Hepatocyte (in vitro differentiated cells): ENCODE measurements at regions not wholly inside any gene's neighbourhood (a gene's known extent, or its start where the extent isn't known, plus 50 kb on each side); places are given as distances from the start of the nearest gene placed in this dataset.

ENCODE experiments used
- EZH2 ChIP-seq: fragments of 200-600 bp; sonication (generic); IDR thresholded peaks from 2 replicates; pipeline ENCODE4 v1.6.1; 2016; ENCODE audit warnings: antibody characterized with exemption, mild to moderate bottlenecking, borderline replicate concordance
- EZH2phosphoT487 ChIP-seq: fragments of 200-600 bp; sonication (generic); IDR thresholded peaks from one replicate; pipeline ENCODE4 v1.6.1; 2018; ENCODE audit warnings: antibody characterized with exemption, mild to moderate bottlenecking, low read depth, moderate library complexity; ENCODE audit not compliant: unreplicated experiment, severe bottlenecking
- TF ChIP-seq, protein P1 (sequence below): fragments of 200-600 bp; sonication (generic); IDR thresholded peaks from 2 replicates; pipeline ENCODE4 v1.5.1; 2016; ENCODE audit warnings: antibody characterized with exemption, mild to moderate bottlenecking; ENCODE audit not compliant: poor library complexity

DNA sequence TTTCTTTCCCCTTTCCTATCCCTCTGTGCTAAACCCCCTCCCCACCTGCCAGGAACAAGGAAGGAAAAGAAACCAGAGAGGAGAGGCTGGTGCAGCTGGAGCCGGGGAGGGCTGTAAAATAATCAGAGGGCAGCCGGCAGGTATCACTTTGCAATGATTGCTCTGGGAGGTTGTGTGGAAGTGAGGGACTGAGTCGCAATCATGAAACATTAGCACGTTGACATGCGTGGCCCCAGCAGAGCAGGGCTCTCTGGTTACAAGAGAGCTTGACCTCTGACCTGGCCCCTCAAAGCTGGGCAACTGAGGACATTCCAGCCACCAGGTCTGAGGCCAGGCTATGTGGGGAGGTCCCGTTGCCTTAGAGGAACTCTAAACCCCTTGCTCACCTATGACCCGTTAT lies 170.8 kb upstream of the BDNF start:
- TF ChIP-seq, protein P1, sequence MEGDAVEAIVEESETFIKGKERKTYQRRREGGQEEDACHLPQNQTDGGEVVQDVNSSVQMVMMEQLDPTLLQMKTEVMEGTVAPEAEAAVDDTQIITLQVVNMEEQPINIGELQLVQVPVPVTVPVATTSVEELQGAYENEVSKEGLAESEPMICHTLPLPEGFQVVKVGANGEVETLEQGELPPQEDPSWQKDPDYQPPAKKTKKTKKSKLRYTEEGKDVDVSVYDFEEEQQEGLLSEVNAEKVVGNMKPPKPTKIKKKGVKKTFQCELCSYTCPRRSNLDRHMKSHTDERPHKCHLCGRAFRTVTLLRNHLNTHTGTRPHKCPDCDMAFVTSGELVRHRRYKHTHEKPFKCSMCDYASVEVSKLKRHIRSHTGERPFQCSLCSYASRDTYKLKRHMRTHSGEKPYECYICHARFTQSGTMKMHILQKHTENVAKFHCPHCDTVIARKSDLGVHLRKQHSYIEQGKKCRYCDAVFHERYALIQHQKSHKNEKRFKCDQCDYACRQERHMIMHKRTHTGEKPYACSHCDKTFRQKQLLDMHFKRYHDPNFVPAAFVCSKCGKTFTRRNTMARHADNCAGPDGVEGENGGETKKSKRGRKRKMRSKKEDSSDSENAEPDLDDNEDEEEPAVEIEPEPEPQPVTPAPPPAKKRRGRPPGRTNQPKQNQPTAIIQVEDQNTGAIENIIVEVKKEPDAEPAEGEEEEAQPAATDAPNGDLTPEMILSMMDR, result no peak
- TF ChIP-seq EZH2, result no peak
- TF ChIP-seq EZH2phosphoT487, result no peak
